ENCODE measurements at regions not wholly inside any gene's neighbourhood (a gene's known extent, or its start where the extent isn't known, plus 50 kb on each side); places are given as distances from the start of the nearest gene placed in this dataset.

DNA sequence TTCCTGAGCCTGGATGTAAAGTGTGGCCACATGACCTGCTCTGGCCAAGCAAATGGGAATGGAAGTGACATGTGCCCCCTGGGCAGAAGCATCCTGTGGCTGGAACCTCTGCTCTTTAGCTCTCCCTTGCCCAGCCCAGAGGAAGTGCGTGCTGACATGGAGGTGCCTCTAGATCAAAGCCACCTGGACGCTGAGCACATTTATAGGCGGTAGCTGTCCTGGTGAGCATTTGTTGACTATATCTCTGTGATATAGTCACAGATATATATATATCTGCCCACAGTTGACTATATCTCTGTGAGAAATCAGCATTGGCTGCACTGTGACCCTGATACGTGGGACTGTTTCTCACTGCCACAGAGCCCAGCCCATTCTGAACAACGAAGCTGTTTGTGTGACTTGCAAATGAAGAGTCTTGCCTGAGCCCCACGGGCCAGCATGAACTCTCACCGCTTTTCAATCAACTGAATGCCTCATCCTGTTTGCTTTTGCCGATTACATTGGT, 118.8 kb downstream of the C16orf95 start:
- Histone ChIP-seq H3K4me3 (ENCODE audit: low read depth in 1 of 3, low read length in 3 of 3) (no peak overlapping the region), H3K36me3 (ENCODE audit: control insufficient read depth in 4 of 4, insufficient read depth in 3 of 4, low read depth in 1 of 4, low read length in 3 of 4) (no peaks in the 10 kb centered on the region), H3K27me3 (ENCODE audit: control insufficient read depth in 4 of 4, insufficient read depth in 4 of 4, low read length in 3 of 4) (no peaks in the 10 kb centered on the region), H3K27ac (ENCODE audit: low read depth in 1 of 2, low read length in 2 of 2) (no peak overlapping the region), H3K9ac (ENCODE audit: low read depth in 1 of 2, low read length in 2 of 2) (no peak overlapping the region), H3K9me3 (ENCODE audit: control insufficient read depth in 4 of 4, low read length in 3 of 4) (no peaks in the 10 kb centered on the region), H3K4me1 (ENCODE audit: control insufficient read depth in 4 of 4, insufficient read depth in 4 of 4, low read length in 3 of 4) (no peaks in the 10 kb centered on the region)
- DNase-seq (ENCODE audit: low spot score), result no peak
- 57% methylated on average over 8 of the region's 8 CpGs for WGBS
- TF ChIP-seq RXRA (IDR thresholded peaks at IDR 0.05), result no peak
- no peak for TF ChIP-seq SP1 (IDR thresholded peaks at IDR 0.05)
- TF ChIP-seq, protein P1, sequence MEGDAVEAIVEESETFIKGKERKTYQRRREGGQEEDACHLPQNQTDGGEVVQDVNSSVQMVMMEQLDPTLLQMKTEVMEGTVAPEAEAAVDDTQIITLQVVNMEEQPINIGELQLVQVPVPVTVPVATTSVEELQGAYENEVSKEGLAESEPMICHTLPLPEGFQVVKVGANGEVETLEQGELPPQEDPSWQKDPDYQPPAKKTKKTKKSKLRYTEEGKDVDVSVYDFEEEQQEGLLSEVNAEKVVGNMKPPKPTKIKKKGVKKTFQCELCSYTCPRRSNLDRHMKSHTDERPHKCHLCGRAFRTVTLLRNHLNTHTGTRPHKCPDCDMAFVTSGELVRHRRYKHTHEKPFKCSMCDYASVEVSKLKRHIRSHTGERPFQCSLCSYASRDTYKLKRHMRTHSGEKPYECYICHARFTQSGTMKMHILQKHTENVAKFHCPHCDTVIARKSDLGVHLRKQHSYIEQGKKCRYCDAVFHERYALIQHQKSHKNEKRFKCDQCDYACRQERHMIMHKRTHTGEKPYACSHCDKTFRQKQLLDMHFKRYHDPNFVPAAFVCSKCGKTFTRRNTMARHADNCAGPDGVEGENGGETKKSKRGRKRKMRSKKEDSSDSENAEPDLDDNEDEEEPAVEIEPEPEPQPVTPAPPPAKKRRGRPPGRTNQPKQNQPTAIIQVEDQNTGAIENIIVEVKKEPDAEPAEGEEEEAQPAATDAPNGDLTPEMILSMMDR (IDR thresholded peaks at IDR 0.05; ENCODE audit: low read depth, low read length, missing input control), result no peak
- TF ChIP-seq HNF4A (conservative IDR thresholded peaks at IDR 0.05), result no peak

DNA sequence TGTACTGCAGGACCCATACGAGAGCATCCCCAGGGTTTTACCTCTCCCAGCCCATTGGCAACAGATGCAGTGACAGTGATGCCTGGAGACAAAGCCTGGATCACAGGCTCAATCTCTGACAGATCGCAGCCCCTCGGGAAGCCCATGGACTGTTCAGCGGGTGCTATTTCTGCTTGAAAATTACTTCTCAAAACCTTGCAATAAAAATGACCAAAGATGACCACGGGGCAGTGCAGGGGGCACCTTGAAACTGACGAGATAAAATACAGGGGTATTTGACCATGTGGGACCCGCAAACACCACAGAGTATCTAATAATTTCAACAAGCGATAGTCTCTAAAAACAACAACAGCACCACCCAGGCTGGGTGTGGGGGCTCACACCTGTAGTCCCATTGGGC, 118.3 kb downstream of the C16orf95 start:
- Histone ChIP-seq H3K4me3 (ENCODE audit: low read depth in 1 of 3, low read length in 3 of 3) (no peak overlapping the region), H3K4me1 (ENCODE audit: control insufficient read depth in 4 of 4, insufficient read depth in 4 of 4, low read length in 3 of 4) (no peaks in the 10 kb centered on the region), H3K9ac (ENCODE audit: low read depth in 1 of 2, low read length in 2 of 2) (no peak overlapping the region), H3K27ac (ENCODE audit: low read depth in 1 of 2, low read length in 2 of 2) (no peak overlapping the region), H3K9me3 (ENCODE audit: control insufficient read depth in 4 of 4, low read length in 3 of 4) (no peaks in the 10 kb centered on the region), H3K36me3 (ENCODE audit: control insufficient read depth in 4 of 4, insufficient read depth in 3 of 4, low read depth in 1 of 4, low read length in 3 of 4) (no peaks in the 10 kb centered on the region), H3K27me3 (ENCODE audit: control insufficient read depth in 4 of 4, insufficient read depth in 4 of 4, low read length in 3 of 4) (no peaks in the 10 kb centered on the region)
- WGBS, result 84% methylated on average over 8 of the region's 8 CpGs
- no peak for DNase-seq (ENCODE audit: low spot score)
- TF ChIP-seq NR2F2 (IDR thresholded peaks at IDR 0.05), result no peak
- TF ChIP-seq, protein P2, sequence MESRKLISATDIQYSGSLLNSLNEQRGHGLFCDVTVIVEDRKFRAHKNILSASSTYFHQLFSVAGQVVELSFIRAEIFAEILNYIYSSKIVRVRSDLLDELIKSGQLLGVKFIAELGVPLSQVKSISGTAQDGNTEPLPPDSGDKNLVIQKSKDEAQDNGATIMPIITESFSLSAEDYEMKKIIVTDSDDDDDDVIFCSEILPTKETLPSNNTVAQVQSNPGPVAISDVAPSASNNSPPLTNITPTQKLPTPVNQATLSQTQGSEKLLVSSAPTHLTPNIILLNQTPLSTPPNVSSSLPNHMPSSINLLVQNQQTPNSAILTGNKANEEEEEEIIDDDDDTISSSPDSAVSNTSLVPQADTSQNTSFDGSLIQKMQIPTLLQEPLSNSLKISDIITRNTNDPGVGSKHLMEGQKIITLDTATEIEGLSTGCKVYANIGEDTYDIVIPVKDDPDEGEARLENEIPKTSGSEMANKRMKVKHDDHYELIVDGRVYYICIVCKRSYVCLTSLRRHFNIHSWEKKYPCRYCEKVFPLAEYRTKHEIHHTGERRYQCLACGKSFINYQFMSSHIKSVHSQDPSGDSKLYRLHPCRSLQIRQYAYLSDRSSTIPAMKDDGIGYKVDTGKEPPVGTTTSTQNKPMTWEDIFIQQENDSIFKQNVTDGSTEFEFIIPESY (IDR thresholded peaks at IDR 0.05), result no peak
- TF ChIP-seq, protein P3, sequence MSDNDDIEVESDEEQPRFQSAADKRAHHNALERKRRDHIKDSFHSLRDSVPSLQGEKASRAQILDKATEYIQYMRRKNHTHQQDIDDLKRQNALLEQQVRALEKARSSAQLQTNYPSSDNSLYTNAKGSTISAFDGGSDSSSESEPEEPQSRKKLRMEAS (IDR thresholded peaks at IDR 0.05), result no peak
- TF ChIP-seq RAD21 (IDR thresholded peaks at IDR 0.05), result no peak
- TF ChIP-seq, protein P4, sequence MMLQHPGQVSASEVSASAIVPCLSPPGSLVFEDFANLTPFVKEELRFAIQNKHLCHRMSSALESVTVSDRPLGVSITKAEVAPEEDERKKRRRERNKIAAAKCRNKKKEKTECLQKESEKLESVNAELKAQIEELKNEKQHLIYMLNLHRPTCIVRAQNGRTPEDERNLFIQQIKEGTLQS (IDR thresholded peaks at IDR 0.05), result no peak
- no peak for TF ChIP-seq YY1 (IDR thresholded peaks at IDR 0.05)
- TF ChIP-seq EGR1 (IDR thresholded peaks at IDR 0.05; ENCODE audit: low read depth in 2 of 2), result no peak
- TF ChIP-seq, protein P5, sequence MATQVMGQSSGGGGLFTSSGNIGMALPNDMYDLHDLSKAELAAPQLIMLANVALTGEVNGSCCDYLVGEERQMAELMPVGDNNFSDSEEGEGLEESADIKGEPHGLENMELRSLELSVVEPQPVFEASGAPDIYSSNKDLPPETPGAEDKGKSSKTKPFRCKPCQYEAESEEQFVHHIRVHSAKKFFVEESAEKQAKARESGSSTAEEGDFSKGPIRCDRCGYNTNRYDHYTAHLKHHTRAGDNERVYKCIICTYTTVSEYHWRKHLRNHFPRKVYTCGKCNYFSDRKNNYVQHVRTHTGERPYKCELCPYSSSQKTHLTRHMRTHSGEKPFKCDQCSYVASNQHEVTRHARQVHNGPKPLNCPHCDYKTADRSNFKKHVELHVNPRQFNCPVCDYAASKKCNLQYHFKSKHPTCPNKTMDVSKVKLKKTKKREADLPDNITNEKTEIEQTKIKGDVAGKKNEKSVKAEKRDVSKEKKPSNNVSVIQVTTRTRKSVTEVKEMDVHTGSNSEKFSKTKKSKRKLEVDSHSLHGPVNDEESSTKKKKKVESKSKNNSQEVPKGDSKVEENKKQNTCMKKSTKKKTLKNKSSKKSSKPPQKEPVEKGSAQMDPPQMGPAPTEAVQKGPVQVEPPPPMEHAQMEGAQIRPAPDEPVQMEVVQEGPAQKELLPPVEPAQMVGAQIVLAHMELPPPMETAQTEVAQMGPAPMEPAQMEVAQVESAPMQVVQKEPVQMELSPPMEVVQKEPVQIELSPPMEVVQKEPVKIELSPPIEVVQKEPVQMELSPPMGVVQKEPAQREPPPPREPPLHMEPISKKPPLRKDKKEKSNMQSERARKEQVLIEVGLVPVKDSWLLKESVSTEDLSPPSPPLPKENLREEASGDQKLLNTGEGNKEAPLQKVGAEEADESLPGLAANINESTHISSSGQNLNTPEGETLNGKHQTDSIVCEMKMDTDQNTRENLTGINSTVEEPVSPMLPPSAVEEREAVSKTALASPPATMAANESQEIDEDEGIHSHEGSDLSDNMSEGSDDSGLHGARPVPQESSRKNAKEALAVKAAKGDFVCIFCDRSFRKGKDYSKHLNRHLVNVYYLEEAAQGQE (IDR thresholded peaks at IDR 0.05), result no peak
- TF ChIP-seq HNF4G (IDR thresholded peaks at IDR 0.05), result no peak
- TF ChIP-seq FOXA1 (IDR thresholded peaks at IDR 0.05), result no peak

All from liver (tissue), 8 donors.